ENCODE measurements at regions not wholly inside any gene's neighbourhood (a gene's known extent, or its start where the extent isn't known, plus 50 kb on each side); places are given as distances from the start of the nearest gene placed in this dataset.

- no peak for DNase-seq
Measured at GRCh38 chr18:49655266-49656072, 93.6 kb downstream of the LIPG start.

DNA sequence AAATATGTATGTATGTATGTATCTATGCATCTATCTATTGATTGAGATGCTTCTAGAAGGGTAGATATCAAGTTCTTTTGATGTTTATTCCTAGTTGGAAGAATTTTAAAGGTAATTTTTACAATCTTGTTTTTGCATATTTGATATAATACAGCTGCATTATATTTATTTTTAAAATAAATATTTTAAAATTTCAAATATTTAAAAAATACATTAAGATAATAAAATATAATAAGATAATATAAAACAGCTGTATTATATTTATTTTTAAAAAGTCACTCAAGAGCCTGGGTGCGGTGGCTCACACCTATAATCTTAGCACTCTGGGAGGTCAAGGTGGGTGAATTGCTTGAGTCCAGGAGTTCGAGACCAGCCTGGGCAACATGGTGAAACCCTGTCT is 92.5 kb downstream of the LIPG start:
- DNase-seq = no peak

GRCh38 chr18:49652881-49653724 is 91.2 kb downstream of the LIPG start:
- no peak for DNase-seq

- DNase-seq = no peak
Measured at GRCh38 chr18:49651033-49651432, 89.2 kb downstream of the LIPG start.

DNA sequence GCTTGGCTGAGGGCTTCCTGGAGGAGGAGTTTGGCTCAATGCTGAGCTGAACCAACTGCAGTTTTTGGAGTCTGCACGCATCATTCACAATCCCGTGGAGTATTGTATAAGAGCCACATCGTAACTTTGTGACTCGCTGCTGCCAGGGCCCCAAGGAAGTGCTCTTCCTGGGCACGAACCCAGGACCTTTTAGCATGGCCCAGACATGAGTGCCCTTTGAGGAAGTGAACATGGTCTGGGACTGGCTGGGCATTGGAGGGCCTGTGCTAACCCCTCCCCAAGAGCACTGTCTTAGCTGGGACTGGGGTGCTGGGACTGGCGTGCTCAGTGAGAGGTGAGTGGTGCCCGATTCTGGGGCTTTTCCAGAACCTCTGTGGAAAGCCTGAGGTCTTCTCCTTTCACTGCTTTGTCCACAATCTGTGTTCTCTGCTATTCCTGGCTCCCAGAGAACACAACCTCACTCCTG is 88.6 kb downstream of the LIPG start:
- no peak for DNase-seq

GRCh38 chr18:49648811-49649210 is 87.0 kb downstream of the LIPG start:
- DNase-seq = no peak
